ENCODE measurements at regions not wholly inside any gene's neighbourhood (a gene's known extent, or its start where the extent isn't known, plus 50 kb on each side); places are given as distances from the start of the nearest gene placed in this dataset.
"Not testable (repeated sequence)": the region's sequence is repeated elsewhere in the genome, so short reads cannot be mapped to it uniquely, and the experiment has no call there.

DNA sequence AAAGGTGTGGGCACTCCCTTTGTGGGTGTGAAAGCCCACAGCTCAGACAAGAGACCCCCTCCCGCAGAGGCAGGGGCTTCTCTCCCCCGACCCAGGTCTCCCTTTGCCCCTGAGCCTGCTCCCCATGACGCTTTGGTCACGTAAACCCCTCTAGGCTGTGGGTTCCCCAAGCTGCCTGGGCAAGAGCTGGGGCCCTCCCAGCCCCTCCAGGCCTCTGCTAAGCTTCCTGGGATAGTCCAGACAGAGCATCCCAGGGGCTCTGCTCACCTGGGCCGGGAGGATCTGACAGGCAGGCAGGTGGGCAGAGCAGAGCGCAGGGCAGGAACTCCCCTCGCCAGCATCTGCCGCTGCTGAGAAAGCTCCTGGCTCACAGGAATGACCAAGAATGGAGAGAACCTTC lies 177.3 kb downstream of the BANP start:
- Histone ChIP-seq H3K36me3 (ENCODE audit: insufficient read depth, low read length, poor library complexity, severe bottlenecking) (no peaks in the 10 kb centered on the region), H3K4me3 (ENCODE audit: low read depth, low read length, poor library complexity, severe bottlenecking) (no peak overlapping the region), H3K27me3 (replicated peaks; ENCODE audit: insufficient read depth, low read depth, low read length, poor library complexity) (no peaks in the 10 kb centered on the region), H3K27ac (ENCODE audit: low read depth, low read length, poor library complexity, severe bottlenecking) (no peak overlapping the region), H3K4me1 (ENCODE audit: insufficient read depth, low read length, poor library complexity, severe bottlenecking) (no peaks in the 10 kb centered on the region), H3K9me3 (ENCODE audit: low read depth, low read length, poor library complexity, severe bottlenecking) (no peaks in the 10 kb centered on the region)
- ChIA-PET POLR2A (ENCODE audit: low non-redundant PET) (no interaction called here), CTCF (no interaction called here)
- no TSS peak for BruUV-seq (replicated peaks)
- no peak for TF ChIP-seq EZH2 (IDR thresholded peaks at IDR 0.05; ENCODE audit: borderline replicate concordance, low read depth, low read length, poor library complexity, severe bottlenecking)
- DNase-seq (ENCODE audit: low spot score) = no peak
- intact Hi-C loops (cut with micrococcal nuclease; ENCODE audit: unreplicated experiment) = no loop called here

- intact Hi-C loops (cut with micrococcal nuclease; ENCODE audit: unreplicated experiment); H3K27ac ChIP-seq (ENCODE audit: low read depth, low read length, poor library complexity, severe bottlenecking); POLR2A ChIA-PET (ENCODE audit: low non-redundant PET); H3K36me3 ChIP-seq (ENCODE audit: insufficient read depth, low read length, poor library complexity, severe bottlenecking); H3K4me1 ChIP-seq (ENCODE audit: insufficient read depth, low read length, poor library complexity, severe bottlenecking); DNase-seq (ENCODE audit: low spot score); BruUV-seq (replicated peaks); CTCF ChIA-PET; H3K4me3 ChIP-seq (ENCODE audit: low read depth, low read length, poor library complexity, severe bottlenecking); H3K9me3 ChIP-seq (ENCODE audit: low read depth, low read length, poor library complexity, severe bottlenecking); H3K27me3 ChIP-seq (replicated peaks; ENCODE audit: insufficient read depth, low read depth, low read length, poor library complexity): not testable (repeated sequence)
These were observed 177.9 kb downstream of the BANP start for GRCh38 chr16:88129133-88129532.

- Histone ChIP-seq H3K36me3 (ENCODE audit: insufficient read depth, low read length, poor library complexity, severe bottlenecking) (no peaks in the 10 kb centered on the region), H3K9me3 (ENCODE audit: low read depth, low read length, poor library complexity, severe bottlenecking) (no peaks in the 10 kb centered on the region), H3K4me1 (ENCODE audit: insufficient read depth, low read length, poor library complexity, severe bottlenecking) (no peaks in the 10 kb centered on the region), H3K27ac (ENCODE audit: low read depth, low read length, poor library complexity, severe bottlenecking) (no peak overlapping the region), H3K4me3 (ENCODE audit: low read depth, low read length, poor library complexity, severe bottlenecking) (no peak overlapping the region), H3K27me3 (replicated peaks; ENCODE audit: insufficient read depth, low read depth, low read length, poor library complexity) (no peaks in the 10 kb centered on the region)
- ChIA-PET CTCF (no interaction called here), POLR2A (ENCODE audit: low non-redundant PET) (no interaction called here)
- BruUV-seq (replicated peaks) = no TSS peak
- TF ChIP-seq, protein P1, sequence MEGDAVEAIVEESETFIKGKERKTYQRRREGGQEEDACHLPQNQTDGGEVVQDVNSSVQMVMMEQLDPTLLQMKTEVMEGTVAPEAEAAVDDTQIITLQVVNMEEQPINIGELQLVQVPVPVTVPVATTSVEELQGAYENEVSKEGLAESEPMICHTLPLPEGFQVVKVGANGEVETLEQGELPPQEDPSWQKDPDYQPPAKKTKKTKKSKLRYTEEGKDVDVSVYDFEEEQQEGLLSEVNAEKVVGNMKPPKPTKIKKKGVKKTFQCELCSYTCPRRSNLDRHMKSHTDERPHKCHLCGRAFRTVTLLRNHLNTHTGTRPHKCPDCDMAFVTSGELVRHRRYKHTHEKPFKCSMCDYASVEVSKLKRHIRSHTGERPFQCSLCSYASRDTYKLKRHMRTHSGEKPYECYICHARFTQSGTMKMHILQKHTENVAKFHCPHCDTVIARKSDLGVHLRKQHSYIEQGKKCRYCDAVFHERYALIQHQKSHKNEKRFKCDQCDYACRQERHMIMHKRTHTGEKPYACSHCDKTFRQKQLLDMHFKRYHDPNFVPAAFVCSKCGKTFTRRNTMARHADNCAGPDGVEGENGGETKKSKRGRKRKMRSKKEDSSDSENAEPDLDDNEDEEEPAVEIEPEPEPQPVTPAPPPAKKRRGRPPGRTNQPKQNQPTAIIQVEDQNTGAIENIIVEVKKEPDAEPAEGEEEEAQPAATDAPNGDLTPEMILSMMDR (conservative IDR thresholded peaks at IDR 0.05; ENCODE audit: low read depth, low read length) = no peak
- no peak for TF ChIP-seq EZH2 (IDR thresholded peaks at IDR 0.05; ENCODE audit: borderline replicate concordance, low read depth, low read length, poor library complexity, severe bottlenecking)
- intact Hi-C loops (cut with micrococcal nuclease; ENCODE audit: unreplicated experiment) = no loop called here
- DNase-seq (ENCODE audit: low spot score) = no peak
These were observed 178.8 kb downstream of the BANP start for GRCh38 chr16:88130016-88130415.

DNA sequence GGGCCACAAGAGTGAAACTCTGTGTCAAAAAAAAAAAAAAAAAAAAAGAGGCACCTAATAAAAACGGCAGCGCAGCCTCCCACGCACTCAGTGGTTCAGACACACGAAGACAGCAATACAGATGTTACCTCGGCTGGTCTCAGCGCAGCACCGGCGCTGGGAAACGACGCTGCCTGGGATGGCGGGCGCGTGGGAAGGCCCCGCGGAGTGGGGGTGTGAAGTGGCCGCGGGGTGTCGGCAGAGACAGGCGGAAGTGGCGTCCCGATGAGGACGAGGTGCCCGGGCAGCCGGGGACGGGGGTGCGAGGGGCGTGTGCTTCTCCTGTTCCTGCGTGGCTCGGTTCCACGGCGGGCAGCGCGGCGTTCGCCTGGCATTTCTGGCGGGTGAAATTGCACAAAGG lies 179.4 kb downstream of the BANP start:
- CTCF ChIA-PET = no interaction called here

More for the DNA sequence above, 179.4 kb downstream of the BANP start:
- Histone ChIP-seq H3K4me3 (ENCODE audit: low read depth, low read length, poor library complexity, severe bottlenecking) (no peak overlapping the region), H3K27ac (ENCODE audit: low read depth, low read length, poor library complexity, severe bottlenecking) (no peak overlapping the region), H3K36me3 (ENCODE audit: insufficient read depth, low read length, poor library complexity, severe bottlenecking) (no peaks in the 10 kb centered on the region), H3K9me3 (ENCODE audit: low read depth, low read length, poor library complexity, severe bottlenecking) (no peaks in the 10 kb centered on the region), H3K4me1 (ENCODE audit: insufficient read depth, low read length, poor library complexity, severe bottlenecking) (no peaks in the 10 kb centered on the region), H3K27me3 (replicated peaks; ENCODE audit: insufficient read depth, low read depth, low read length, poor library complexity) (no peaks in the 10 kb centered on the region)
- BruUV-seq (replicated peaks) = no TSS peak
- POLR2A ChIA-PET (ENCODE audit: low non-redundant PET) = no interaction called here
- DNase-seq (ENCODE audit: low spot score) = no peak
- intact Hi-C loops (cut with micrococcal nuclease; ENCODE audit: unreplicated experiment) = no loop called here
- TF ChIP-seq, protein P1 (conservative IDR thresholded peaks at IDR 0.05; ENCODE audit: low read depth, low read length) = no peak
- no peak for TF ChIP-seq EZH2 (IDR thresholded peaks at IDR 0.05; ENCODE audit: borderline replicate concordance, low read depth, low read length, poor library complexity, severe bottlenecking)

Measured in A673 (cell line).